GM12865 (cell line): ENCODE measurements at regions not wholly inside any gene's neighbourhood (a gene's known extent, or its start where the extent isn't known, plus 50 kb on each side); places are given as distances from the start of the nearest gene placed in this dataset.
"Not testable (repeated sequence)": the region's sequence is repeated elsewhere in the genome, so short reads cannot be mapped to it uniquely, and the experiment has no call there.

Experiments
- DNase-seq: peaks from one replicate; pipeline ENCODE4 v3.0.0; 2010; ENCODE audit warnings: low read depth
- H3K4me3 ChIP-seq: 2 replicates; pipeline ENCODE4 v1.5.1; 2011; ENCODE audit warnings: mild to moderate bottlenecking, low read depth, low read length, control low read depth
- CTCF ChIP-seq: IDR thresholded peaks from 2 replicates; pipeline ENCODE4 v1.5.1; 2011; ENCODE audit warnings: low read length, control low read depth, low read depth, inconsistent platforms; ENCODE audit not compliant: insufficient read depth; ENCODE audit errors: missing control alignments

GRCh38 chr20:18876394-18876793 lies 62.8 kb downstream of the SCP2D1 start:
- DNase-seq, result peak; percentile 29
- H3K4me3 ChIP-seq, result not testable (repeated sequence)

GRCh38 chr20:18879262-18879661 lies 65.7 kb downstream of the SCP2D1 start:
- H3K4me3 ChIP-seq, result no peak overlapping the region
- TF ChIP-seq CTCF, result no peak
- DNase-seq, result no peak

GRCh38 chr20:18886756-18887155 lies 73.2 kb downstream of the SCP2D1 start:
- no peak for TF ChIP-seq CTCF
- no peak overlapping the region for H3K4me3 ChIP-seq
- no peak for DNase-seq

- no peak overlapping the region for H3K4me3 ChIP-seq
- no peak for DNase-seq
- TF ChIP-seq CTCF, result no peak
These were observed 88.6 kb downstream of the SCP2D1 start for GRCh38 chr20:18901980-18902737.

- H3K4me3 ChIP-seq, result no peak overlapping the region
- DNase-seq, result no peak
- TF ChIP-seq CTCF, result peak; percentile 8
These were observed 90.6 kb downstream of the SCP2D1 start for GRCh38 chr20:18904192-18904591.

GRCh38 chr20:18904624-18905023 lies 91.0 kb downstream of the SCP2D1 start:
- DNase-seq, result peak; percentile 9
- TF ChIP-seq CTCF, result peak; percentile 20
- no peak overlapping the region for H3K4me3 ChIP-seq

GRCh38 chr20:18906046-18906445 lies 92.5 kb downstream of the SCP2D1 start:
- no peak for DNase-seq
- H3K4me3 ChIP-seq, result no peak overlapping the region
- TF ChIP-seq CTCF, result no peak

- no peak for DNase-seq
- no peak overlapping the region for H3K4me3 ChIP-seq
- TF ChIP-seq CTCF, result no peak
These were observed 93.8 kb downstream of the SCP2D1 start for GRCh38 chr20:18907353-18907752.
